ENCODE measurements at regions not wholly inside any gene's neighbourhood (a gene's known extent, or its start where the extent isn't known, plus 50 kb on each side); places are given as distances from the start of the nearest gene placed in this dataset.
A peak's percentile ranks its signal among the peaks of the same experiment; 100 is the strongest.
"Not testable (repeated sequence)": the region's sequence is repeated elsewhere in the genome, so short reads cannot be mapped to it uniquely, and the experiment has no call there.

- Mint-ChIP-seq H3K36me3 (ENCODE audit: low read depth) (no peaks in the 10 kb centered on the region), H3K4me3 (no peak overlapping the region), H3K4me1 (ENCODE audit: low read depth) (no peaks in the 10 kb centered on the region), H3K27ac (no peak overlapping the region), H3K9me3 (no peaks in the 10 kb centered on the region), H3K27me3 (ENCODE audit: low read depth) (peaks cover 9% of the 10 kb centered on the region)
- no peak for DNase-seq (ENCODE audit: low spot score)
Measured at GRCh38 chr5:1735320-1735970, 64.2 kb downstream of the MRPL36 start.

GRCh38 chr5:1734908-1735289 lies 64.7 kb downstream of the MRPL36 start:
- H3K27me3 Mint-ChIP-seq (ENCODE audit: low read depth): peaks cover 7% of the 10 kb centered on the region
- H3K4me3 Mint-ChIP-seq: no peak overlapping the region
- no peaks in the 10 kb centered on the region for H3K9me3 Mint-ChIP-seq
- no peaks in the 10 kb centered on the region for H3K36me3 Mint-ChIP-seq (ENCODE audit: low read depth)
- DNase-seq (ENCODE audit: low spot score): no peak
- no peaks in the 10 kb centered on the region for H3K4me1 Mint-ChIP-seq (ENCODE audit: low read depth)
- no peak overlapping the region for H3K27ac Mint-ChIP-seq

- no peaks in the 10 kb centered on the region for H3K4me1 Mint-ChIP-seq (ENCODE audit: low read depth)
- H3K9me3 Mint-ChIP-seq: no peaks in the 10 kb centered on the region
- no peak for DNase-seq (ENCODE audit: low spot score)
- no peak overlapping the region for H3K27ac Mint-ChIP-seq
- H3K36me3 Mint-ChIP-seq (ENCODE audit: low read depth): no peaks in the 10 kb centered on the region
- no peak overlapping the region for H3K4me3 Mint-ChIP-seq
- H3K27me3 Mint-ChIP-seq (ENCODE audit: low read depth): peaks cover 4% of the 10 kb centered on the region
Measured at GRCh38 chr5:1734271-1734907, 65.2 kb downstream of the MRPL36 start.

GRCh38 chr5:1733369-1733768 lies 66.3 kb downstream of the MRPL36 start:
- Mint-ChIP-seq H3K9me3 (no peaks in the 10 kb centered on the region), H3K27ac (no peak overlapping the region), H3K4me3 (no peak overlapping the region), H3K27me3 (ENCODE audit: low read depth) (no peaks in the 10 kb centered on the region), H3K4me1 (ENCODE audit: low read depth) (no peaks in the 10 kb centered on the region), H3K36me3 (ENCODE audit: low read depth) (no peaks in the 10 kb centered on the region)
- DNase-seq (ENCODE audit: low spot score): no peak

- no peaks in the 10 kb centered on the region for H3K36me3 Mint-ChIP-seq (ENCODE audit: low read depth)
- no peak overlapping the region for H3K4me3 Mint-ChIP-seq
- no peaks in the 10 kb centered on the region for H3K9me3 Mint-ChIP-seq
- H3K27me3 Mint-ChIP-seq (ENCODE audit: low read depth): no peaks in the 10 kb centered on the region
- no peaks in the 10 kb centered on the region for H3K4me1 Mint-ChIP-seq (ENCODE audit: low read depth)
- H3K27ac Mint-ChIP-seq: no peak overlapping the region
- no peak for DNase-seq (ENCODE audit: low spot score)
Measured at GRCh38 chr5:1732945-1733344, 66.7 kb downstream of the MRPL36 start.

GRCh38 chr5:1732238-1732941 lies 67.2 kb downstream of the MRPL36 start:
- Mint-ChIP-seq H3K4me1 (ENCODE audit: low read depth) (no peaks in the 10 kb centered on the region), H3K27me3 (ENCODE audit: low read depth) (no peaks in the 10 kb centered on the region), H3K9me3 (no peaks in the 10 kb centered on the region), H3K27ac (no peak overlapping the region), H3K36me3 (ENCODE audit: low read depth) (no peaks in the 10 kb centered on the region), H3K4me3 (no peak overlapping the region)
- DNase-seq (ENCODE audit: low spot score): no peak

- not testable (repeated sequence) for H3K27ac Mint-ChIP-seq; H3K4me1 Mint-ChIP-seq (ENCODE audit: low read depth); H3K4me3 Mint-ChIP-seq; H3K27me3 Mint-ChIP-seq (ENCODE audit: low read depth); H3K9me3 Mint-ChIP-seq; H3K36me3 Mint-ChIP-seq (ENCODE audit: low read depth)
- DNase-seq (ENCODE audit: low spot score): peak; percentile 2
Measured at GRCh38 chr5:1731855-1732237, 67.8 kb downstream of the MRPL36 start.

GRCh38 chr5:1731091-1731639 lies 68.5 kb downstream of the MRPL36 start:
- Mint-ChIP-seq H3K4me1 (ENCODE audit: low read depth) (no peaks in the 10 kb centered on the region), H3K36me3 (ENCODE audit: low read depth) (no peaks in the 10 kb centered on the region), H3K27me3 (ENCODE audit: low read depth) (no peaks in the 10 kb centered on the region), H3K9me3 (no peaks in the 10 kb centered on the region), H3K4me3 (no peak overlapping the region), H3K27ac (no peak overlapping the region)
- no peak for DNase-seq (ENCODE audit: low spot score)

GRCh38 chr5:1730487-1730847 lies 69.2 kb downstream of the MRPL36 start:
- DNase-seq (ENCODE audit: low spot score): no peak
- no peak overlapping the region for H3K27ac Mint-ChIP-seq
- no peaks in the 10 kb centered on the region for H3K36me3 Mint-ChIP-seq (ENCODE audit: low read depth)
- H3K27me3 Mint-ChIP-seq (ENCODE audit: low read depth): no peaks in the 10 kb centered on the region
- no peaks in the 10 kb centered on the region for H3K4me1 Mint-ChIP-seq (ENCODE audit: low read depth)
- no peak overlapping the region for H3K4me3 Mint-ChIP-seq
- H3K9me3 Mint-ChIP-seq: no peaks in the 10 kb centered on the region

- H3K4me1 Mint-ChIP-seq (ENCODE audit: low read depth): no peaks in the 10 kb centered on the region
Measured at GRCh38 chr5:1729641-1730486, 69.8 kb downstream of the MRPL36 start.

GRCh38 chr5:1728846-1729245 lies 70.8 kb downstream of the MRPL36 start:
- Mint-ChIP-seq H3K36me3 (ENCODE audit: low read depth) (no peaks in the 10 kb centered on the region), H3K27ac (no peak overlapping the region), H3K9me3 (no peaks in the 10 kb centered on the region), H3K4me3 (no peak overlapping the region), H3K27me3 (ENCODE audit: low read depth) (no peaks in the 10 kb centered on the region), H3K4me1 (ENCODE audit: low read depth) (no peaks in the 10 kb centered on the region)
- DNase-seq (ENCODE audit: low spot score): no peak

More at GRCh38 chr5:1729641-1730486, 69.8 kb downstream of the MRPL36 start:
- no peak for DNase-seq (ENCODE audit: low spot score)
- no peak overlapping the region for H3K4me3 Mint-ChIP-seq
- H3K36me3 Mint-ChIP-seq (ENCODE audit: low read depth): no peaks in the 10 kb centered on the region
- H3K27me3 Mint-ChIP-seq (ENCODE audit: low read depth): no peaks in the 10 kb centered on the region
- no peaks in the 10 kb centered on the region for H3K9me3 Mint-ChIP-seq
- H3K27ac Mint-ChIP-seq: no peak overlapping the region

- H3K36me3 Mint-ChIP-seq (ENCODE audit: low read depth): no peaks in the 10 kb centered on the region
- H3K9me3 Mint-ChIP-seq: no peaks in the 10 kb centered on the region
- H3K27me3 Mint-ChIP-seq (ENCODE audit: low read depth): no peaks in the 10 kb centered on the region
- H3K27ac Mint-ChIP-seq: no peak overlapping the region
- DNase-seq (ENCODE audit: low spot score): no peak
- H3K4me3 Mint-ChIP-seq: no peak overlapping the region
- H3K4me1 Mint-ChIP-seq (ENCODE audit: low read depth): no peaks in the 10 kb centered on the region
Measured at GRCh38 chr5:1727571-1727970, 72.1 kb downstream of the MRPL36 start.

GRCh38 chr5:1726956-1727355 lies 72.7 kb downstream of the MRPL36 start:
- no peaks in the 10 kb centered on the region for H3K9me3 Mint-ChIP-seq
- H3K27me3 Mint-ChIP-seq (ENCODE audit: low read depth): no peaks in the 10 kb centered on the region
- H3K4me1 Mint-ChIP-seq (ENCODE audit: low read depth): no peaks in the 10 kb centered on the region
- no peak overlapping the region for H3K27ac Mint-ChIP-seq
- H3K4me3 Mint-ChIP-seq: no peak overlapping the region
- no peaks in the 10 kb centered on the region for H3K36me3 Mint-ChIP-seq (ENCODE audit: low read depth)
- peak; percentile 1 for DNase-seq (ENCODE audit: low spot score)

GRCh38 chr5:1726469-1726865 lies 73.2 kb downstream of the MRPL36 start:
- H3K4me3 Mint-ChIP-seq: no peak overlapping the region
- DNase-seq (ENCODE audit: low spot score): peak; percentile 2
- no peaks in the 10 kb centered on the region for H3K36me3 Mint-ChIP-seq (ENCODE audit: low read depth)
- no peaks in the 10 kb centered on the region for H3K27me3 Mint-ChIP-seq (ENCODE audit: low read depth)
- H3K9me3 Mint-ChIP-seq: no peaks in the 10 kb centered on the region
- no peak overlapping the region for H3K27ac Mint-ChIP-seq
- no peaks in the 10 kb centered on the region for H3K4me1 Mint-ChIP-seq (ENCODE audit: low read depth)

All from T-helper 2 cell treated with Interferon-gamma antibody and Interleukin-4, amounts not matched to agents 5 μg/mL and 100 μg/mL, for 36 hours (primary cell).